ENCODE measurements at regions not wholly inside any gene's neighbourhood (a gene's known extent, or its start where the extent isn't known, plus 50 kb on each side); places are given as distances from the start of the nearest gene placed in this dataset.
A peak's percentile ranks its signal among the peaks of the same experiment; 100 is the strongest.

GRCh38 chr5:136430081-136430480 is 64.7 kb upstream of the TRPC7 start:
- H3K36me3 ChIP-seq (ENCODE audit: control insufficient read depth, insufficient read depth, low read length), result no peaks in the 10 kb centered on the region
- H3K27ac ChIP-seq (ENCODE audit: low read length), result no peak overlapping the region
- Mint-ChIP-seq H3K36me3 (no peaks in the 10 kb centered on the region), H3K9me3 (peaks cover 8% of the 10 kb centered on the region in 2 donors), H3K4me3 (no peak overlapping the region), H3K27ac (no peak overlapping the region), H3K27me3 (ENCODE audit: low read depth in 2 of 2) (peaks cover 0 to 2% of the 10 kb centered on the region in 2 donors), H3K4me1 (no peaks in the 10 kb centered on the region)
- H3K9me3 ChIP-seq (ENCODE audit: control insufficient read depth, insufficient read depth, low read length), result no peaks in the 10 kb centered on the region
- no peak for DNase-seq
- no peak for ATAC-seq
- H3K27me3 ChIP-seq (ENCODE audit: control insufficient read depth, insufficient read depth, low read length), result no peaks in the 10 kb centered on the region
- intact Hi-C loops (cut with micrococcal nuclease), result no loop called here
- H3K4me1 ChIP-seq (ENCODE audit: control insufficient read depth, insufficient read depth, low read length), result no peaks in the 10 kb centered on the region
- H3K4me3 ChIP-seq (ENCODE audit: low read length), result no peak overlapping the region
- no peak for TF ChIP-seq CTCF (IDR thresholded peaks at IDR 0.05)

GRCh38 chr5:136427426-136427825 is 62.1 kb upstream of the TRPC7 start:
- no peak for TF ChIP-seq CTCF (IDR thresholded peaks at IDR 0.05)
- Histone ChIP-seq H3K9me3 (ENCODE audit: control insufficient read depth, insufficient read depth, low read length) (no peaks in the 10 kb centered on the region), H3K4me1 (ENCODE audit: control insufficient read depth, insufficient read depth, low read length) (no peaks in the 10 kb centered on the region), H3K27ac (ENCODE audit: low read length) (no peak overlapping the region), H3K36me3 (ENCODE audit: control insufficient read depth, insufficient read depth, low read length) (no peaks in the 10 kb centered on the region), H3K27me3 (ENCODE audit: control insufficient read depth, insufficient read depth, low read length) (no peaks in the 10 kb centered on the region), H3K4me3 (ENCODE audit: low read length) (no peak overlapping the region)
- no peaks in the 10 kb centered on the region for H3K36me3 Mint-ChIP-seq
- ATAC-seq, result no peak
- H3K4me3 Mint-ChIP-seq, result no peak overlapping the region
- WGBS (ENCODE audit: insufficient coverage), result 100% methylated on average over 2 of the region's 2 CpGs
- no peak overlapping the region for H3K27ac Mint-ChIP-seq
- peaks cover 0 to 2% of the 10 kb centered on the region in 2 donors for H3K27me3 Mint-ChIP-seq (ENCODE audit: low read depth in 2 of 2)
- H3K4me1 Mint-ChIP-seq, result no peaks in the 10 kb centered on the region
- no peak for DNase-seq
- intact Hi-C loops (cut with micrococcal nuclease), result no loop called here
- peaks cover 3% of the 10 kb centered on the region in 2 donors for H3K9me3 Mint-ChIP-seq

GRCh38 chr5:136425921-136426320 is 60.6 kb upstream of the TRPC7 start:
- Mint-ChIP-seq H3K4me1 (no peaks in the 10 kb centered on the region), H3K27ac (no peak overlapping the region), H3K36me3 (no peaks in the 10 kb centered on the region), H3K9me3 (peaks cover 2 to 3% of the 10 kb centered on the region in 2 donors), H3K4me3 (no peak overlapping the region), H3K27me3 (ENCODE audit: low read depth in 2 of 2) (peaks cover 0 to 2% of the 10 kb centered on the region in 2 donors)
- H3K9me3 ChIP-seq (ENCODE audit: control insufficient read depth, insufficient read depth, low read length), result peaks cover 4% of the 10 kb centered on the region
- WGBS (ENCODE audit: insufficient coverage), result 30% methylated on average over 3 of the region's 3 CpGs
- H3K36me3 ChIP-seq (ENCODE audit: control insufficient read depth, insufficient read depth, low read length), result no peaks in the 10 kb centered on the region
- no peaks in the 10 kb centered on the region for H3K27me3 ChIP-seq (ENCODE audit: control insufficient read depth, insufficient read depth, low read length)
- no peaks in the 10 kb centered on the region for H3K4me1 ChIP-seq (ENCODE audit: control insufficient read depth, insufficient read depth, low read length)
- H3K27ac ChIP-seq (ENCODE audit: low read length), result no peak overlapping the region
- DNase-seq (no peak), ATAC-seq (no peak)
- no peak for TF ChIP-seq CTCF (IDR thresholded peaks at IDR 0.05)
- intact Hi-C loops (cut with micrococcal nuclease), result no loop called here
- no peak overlapping the region for H3K4me3 ChIP-seq (ENCODE audit: low read length)

- Mint-ChIP-seq H3K4me3 (no peak overlapping the region), H3K36me3 (no peaks in the 10 kb centered on the region), H3K9me3 (peaks cover 2 to 3% of the 10 kb centered on the region in 2 donors), H3K27ac (no peak overlapping the region), H3K27me3 (ENCODE audit: low read depth in 2 of 2) (peaks cover 0 to 2% of the 10 kb centered on the region in 2 donors), H3K4me1 (no peaks in the 10 kb centered on the region)
- peaks cover 4% of the 10 kb centered on the region for H3K9me3 ChIP-seq (ENCODE audit: control insufficient read depth, insufficient read depth, low read length)
- H3K4me1 ChIP-seq (ENCODE audit: control insufficient read depth, insufficient read depth, low read length), result no peaks in the 10 kb centered on the region
- H3K4me3 ChIP-seq (ENCODE audit: low read length), result no peak overlapping the region
- DNase-seq (peak in 1 of 2 donors; percentile 40), ATAC-seq (no peak)
- H3K27me3 ChIP-seq (ENCODE audit: control insufficient read depth, insufficient read depth, low read length), result no peaks in the 10 kb centered on the region
- intact Hi-C loops (cut with micrococcal nuclease), result no loop called here
- H3K27ac ChIP-seq (ENCODE audit: low read length), result no peak overlapping the region
- WGBS (ENCODE audit: insufficient coverage), result 58% methylated on average over 9 of the region's 11 CpGs
- TF ChIP-seq CTCF (IDR thresholded peaks at IDR 0.05), result no peak
- no peaks in the 10 kb centered on the region for H3K36me3 ChIP-seq (ENCODE audit: control insufficient read depth, insufficient read depth, low read length)
These were observed 59.7 kb upstream of the TRPC7 start for GRCh38 chr5:136424835-136425584.

All from natural killer cell (primary cell).